A549 (cell line): ENCODE measurements at regions not wholly inside any gene's neighbourhood (a gene's known extent, or its start where the extent isn't known, plus 50 kb on each side); places are given as distances from the start of the nearest gene placed in this dataset.

Experiments
- ATAC-seq, 2 experiments: fragments of 200-7000 bp in 1 of 2; fragments of >200 bp in 1 of 2; cut with Nextera tagmentation in 1 of 2; cut with Tn5 transposase in 1 of 2; 3 replicates each; pipeline versions ENCODE4 v1.8.0 to v1.9.1; 2018 to 2020; ENCODE audit warnings: mild to moderate bottlenecking in 1 of 2, moderate library complexity in 1 of 2
- CTCF ChIA-PET: fragments of 300-600 bp; sonication (Branson Sonifier 250); formaldehyde crosslinking; extraction: SDS; loops from one replicate; lab custom pipeline; 2021; ENCODE audit warnings: antibody characterized with exemption, inconsistent platforms; lab: Yijun Ruan, JAX
- POLR2A ChIA-PET: fragments of 350-600 bp; formaldehyde crosslinking; extraction: SDS; loops from one replicate; lab custom pipeline; 2021; ENCODE audit warnings: antibody characterized with exemption, inconsistent platforms; lab: Yijun Ruan, JAX
- DNase-seq, 2 experiments: peaks; one replicate each; pipeline versions ENCODE4 v3.0.0 to v3.0.0-alpha.2; 2011 to 2016; ENCODE audit warnings: low read depth in 1 of 2, low spot score in 1 of 2
- FAIRE-seq: peaks from 2 replicates; lab custom pipeline; 2011; peaks lifted over from hg19 to GRCh38; lab: Jason Lieb, UNC
- H3K27ac ChIP-seq, 2 experiments: fragments of >200 bp; sonication (Bioruptor Twin); formaldehyde crosslinking; 3 replicates each; pipeline ENCODE4 v1.5.1; 2016 to 2017
- H3K4me1 ChIP-seq: fragments of >200 bp; sonication (Bioruptor Twin); formaldehyde crosslinking; 3 replicates; pipeline ENCODE4 v1.6.1; 2016
- H3K4me2 ChIP-seq: fragments of >200 bp; sonication (Bioruptor Twin); formaldehyde crosslinking; 3 replicates; pipeline ENCODE4 v1.6.1; 2016
- H3K4me3 ChIP-seq: fragments of >200 bp; sonication (Bioruptor Twin); formaldehyde crosslinking; 3 replicates; pipeline ENCODE4 v1.5.1; 2016
- H3K9me3 ChIP-seq: fragments of >200 bp; sonication (Bioruptor Twin); formaldehyde crosslinking; 3 replicates; pipeline ENCODE4 v1.6.1; 2016
- BHLHE40 ChIP-seq: IDR thresholded peaks from 2 replicates; pipeline ENCODE4 v1.6.1; 2012; ENCODE audit warnings: low read depth, low read length, inconsistent platforms
- CBX2 ChIP-seq: fragments of 200-600 bp; sonication (generic); IDR thresholded peaks from 2 replicates; pipeline ENCODE4 v1.6.1; 2016; ENCODE audit warnings: low read depth, mild to moderate bottlenecking, borderline replicate concordance
- CBX8 ChIP-seq: fragments of 200-600 bp; sonication (generic); IDR thresholded peaks from 2 replicates; pipeline ENCODE4 v1.6.1; 2016
- EHF ChIP-seq: fragments of 250-450 bp; sonication (Bioruptor Pico); IDR thresholded peaks from 2 replicates; pipeline ENCODE4 v1.5.0; 2020; ENCODE audit warnings: mild to moderate bottlenecking
- FOXS1 ChIP-seq: fragments of 250-450 bp; sonication (Bioruptor Pico); IDR thresholded peaks from 2 replicates; pipeline ENCODE4 v1.5.0; 2020; ENCODE audit warnings: mild to moderate bottlenecking, moderate library complexity
- GATA3 ChIP-seq: IDR thresholded peaks from 2 replicates; pipeline ENCODE4 v1.6.1; 2012; ENCODE audit warnings: borderline replicate concordance
- HDAC2 ChIP-seq: fragments of 200-600 bp; sonication (generic); IDR thresholded peaks from 2 replicates; pipeline ENCODE4 v1.6.1; 2016
- HEYL ChIP-seq: fragments of 250-450 bp; sonication (Bioruptor Pico); IDR thresholded peaks from 2 replicates; pipeline ENCODE4 v1.8.0; 2021; ENCODE audit warnings: mild to moderate bottlenecking, moderate library complexity
- HOXA7 ChIP-seq: fragments of 250-450 bp; sonication (Bioruptor Pico); IDR thresholded peaks from 2 replicates; pipeline ENCODE4 v1.5.0; 2020; ENCODE audit warnings: mild to moderate bottlenecking, moderate library complexity
- HOXB5 ChIP-seq: fragments of 250-450 bp; sonication (Bioruptor Pico); IDR thresholded peaks from 2 replicates; pipeline ENCODE4 v1.5.0; 2020; ENCODE audit warnings: mild to moderate bottlenecking, moderate library complexity
- KDM1A ChIP-seq: fragments of 200-600 bp; sonication (generic); IDR thresholded peaks from 2 replicates; pipeline ENCODE4 v1.6.1; 2016; ENCODE audit warnings: low read depth, mild to moderate bottlenecking
- KDM5A ChIP-seq: fragments of 200-600 bp; sonication (generic); IDR thresholded peaks from 2 replicates; pipeline ENCODE4 v1.6.1; 2016; ENCODE audit warnings: antibody characterized with exemption, mild to moderate bottlenecking
- MAFK ChIP-seq: fragments of 450-650 bp; IDR thresholded peaks from 2 replicates; pipeline ENCODE4 v1.6.1; 2014; ENCODE audit not compliant: partially characterized antibody
- MAZ ChIP-seq: fragments of 150-350 bp; IDR thresholded peaks from 2 replicates; pipeline ENCODE4 v1.6.1; 2014; ENCODE audit warnings: antibody characterized with exemption, low read depth, low read length, borderline replicate concordance
- NFE2L2 ChIP-seq: fragments of 150-350 bp; conservative IDR thresholded peaks from 2 replicates; pipeline ENCODE4 v1.6.1; 2014; ENCODE audit warnings: low read length
- NR3C1 ChIP-seq: fragments of >200 bp; sonication (Bioruptor Twin); formaldehyde crosslinking; IDR thresholded peaks from 3 replicates; pipeline ENCODE4 v1.6.1; 2017
- POLR2A ChIP-seq: IDR thresholded peaks from 2 replicates; pipeline ENCODE4 v1.6.1; 2012; ENCODE audit warnings: mild to moderate bottlenecking, low read length
- POLR2AphosphoS2 ChIP-seq: conservative IDR thresholded peaks from 2 replicates; pipeline ENCODE4 v1.6.1; 2012; ENCODE audit warnings: low read length, improper control_type of control experiment, inconsistent platforms
- RAD21 ChIP-seq, 2 experiments: fragments of >200 bp in 1 of 2; sonication (Bioruptor Twin) in 1 of 2; formaldehyde crosslinking in 1 of 2; IDR thresholded peaks in 1 of 2; conservative IDR thresholded peaks in 1 of 2; 2 replicates in 1 of 2; 3 replicates in 1 of 2; pipeline ENCODE4 v1.6.1; 2012 to 2018; ENCODE audit warnings: inconsistent platforms in 1 of 2
- RARB ChIP-seq: fragments of 250-450 bp; sonication (Bioruptor Pico); IDR thresholded peaks from 2 replicates; pipeline ENCODE4 v1.8.0; 2021; ENCODE audit warnings: mild to moderate bottlenecking, moderate library complexity
- RFX5 ChIP-seq: fragments of 450-650 bp; IDR thresholded peaks from 2 replicates; pipeline ENCODE4 v1.7.1; 2014; ENCODE audit warnings: antibody characterized with exemption, mild to moderate bottlenecking, moderate library complexity
- RNF2 ChIP-seq: fragments of 200-600 bp; sonication (generic); IDR thresholded peaks from 2 replicates; pipeline ENCODE4 v1.6.1; 2016; ENCODE audit warnings: low read depth, mild to moderate bottlenecking, antibody characterized with exemption, moderate library complexity, borderline replicate concordance
- SMC3 ChIP-seq: fragments of >200 bp; sonication (Bioruptor Twin); formaldehyde crosslinking; IDR thresholded peaks from 3 replicates; pipeline ENCODE4 v1.6.1; 2018; ENCODE audit warnings: inconsistent platforms
- ZSCAN20 ChIP-seq: fragments of 250-450 bp; sonication (Bioruptor Pico); IDR thresholded peaks from 2 replicates; pipeline ENCODE4 v1.8.0; 2022; ENCODE audit warnings: mild to moderate bottlenecking, moderate library complexity
- WGBS: methylation state at CpG from one replicate; pipeline ENCODE4 v1.1.6; 2017; ENCODE audit errors: missing lambda C conversion rate; 5-methylcytosine and 5-hydroxymethylcytosine counted together
- TF ChIP-seq, protein P1 (sequence below): fragments of 250-450 bp; sonication (Bioruptor Pico); IDR thresholded peaks from 2 replicates; pipeline ENCODE4 v1.5.0; 2021; ENCODE audit warnings: mild to moderate bottlenecking, moderate library complexity, borderline replicate concordance
- TF ChIP-seq, protein P2 (sequence below): fragments of >200 bp; sonication (Bioruptor Twin); formaldehyde crosslinking; IDR thresholded peaks from 3 replicates; pipeline ENCODE4 v1.5.1; 2016

DNA sequence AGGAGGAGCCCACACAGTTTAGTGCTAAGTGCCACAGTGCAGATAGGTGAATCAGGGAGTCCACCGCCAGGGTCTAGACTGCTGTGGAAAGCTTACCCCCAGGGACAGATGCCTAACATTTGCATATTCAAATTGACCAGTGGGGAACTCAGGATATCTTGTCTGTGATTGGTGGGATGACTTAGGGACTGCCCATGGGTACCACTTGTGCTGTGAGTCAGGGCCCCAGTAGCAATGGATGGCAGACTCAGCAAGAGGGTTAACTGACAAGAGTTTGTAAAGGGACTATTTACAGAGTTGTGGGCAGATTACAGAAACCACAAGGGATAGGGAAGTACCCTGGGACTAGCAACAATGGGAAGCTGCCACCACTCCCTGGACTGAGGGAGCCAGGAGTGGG, 282.1 kb downstream of the BCOR start:
- no peak overlapping the region for H3K4me3 ChIP-seq
- DNase-seq: no peak
- ATAC-seq: no peak
- no peak overlapping the region for H3K4me2 ChIP-seq
- no peak for TF ChIP-seq EHF (CRISPR knock-in tag)
- no peak for TF ChIP-seq GATA3
- TF ChIP-seq MAFK: no peak
- no peak for TF ChIP-seq RFX5
- no peak for TF ChIP-seq RARB (CRISPR knock-in tag)
- no peak for TF ChIP-seq NFE2L2
- no peak for TF ChIP-seq MAZ
- no peak for TF ChIP-seq KDM1A
- TF ChIP-seq BHLHE40: no peak
- no peak for TF ChIP-seq POLR2A
- TF ChIP-seq CBX2: no peak
- no peak for TF ChIP-seq SMC3
- TF ChIP-seq FOXS1 (CRISPR knock-in tag): no peak
- TF ChIP-seq, protein P1, sequence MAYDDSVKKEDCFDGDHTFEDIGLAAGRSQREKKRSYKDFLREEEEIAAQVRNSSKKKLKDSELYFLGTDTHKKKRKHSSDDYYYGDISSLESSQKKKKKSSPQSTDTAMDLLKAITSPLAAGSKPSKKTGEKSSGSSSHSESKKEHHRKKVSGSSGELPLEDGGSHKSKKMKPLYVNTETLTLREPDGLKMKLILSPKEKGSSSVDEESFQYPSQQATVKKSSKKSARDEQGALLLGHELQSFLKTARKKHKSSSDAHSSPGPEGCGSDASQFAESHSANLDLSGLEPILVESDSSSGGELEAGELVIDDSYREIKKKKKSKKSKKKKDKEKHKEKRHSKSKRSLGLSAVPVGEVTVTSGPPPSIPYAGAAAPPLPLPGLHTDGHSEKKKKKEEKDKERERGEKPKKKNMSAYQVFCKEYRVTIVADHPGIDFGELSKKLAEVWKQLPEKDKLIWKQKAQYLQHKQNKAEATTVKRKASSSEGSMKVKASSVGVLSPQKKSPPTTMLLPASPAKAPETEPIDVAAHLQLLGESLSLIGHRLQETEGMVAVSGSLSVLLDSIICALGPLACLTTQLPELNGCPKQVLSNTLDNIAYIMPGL (CRISPR knock-in tag): no peak
- TF ChIP-seq HEYL: no peak
- no peak for TF ChIP-seq HOXA7
- TF ChIP-seq RNF2: no peak
- no peak for TF ChIP-seq NR3C1
- H3K4me1 ChIP-seq: peaks cover 36% of the 10 kb centered on the region
- H3K9me3 ChIP-seq: no peaks in the 10 kb centered on the region
- 100% methylated on average over 1 of the region's 1 CpG for WGBS
- peak overlapping the region in 1 of 2 experiments; percentile 1; a peak in 2 of 6 replicates for H3K27ac ChIP-seq
- ChIA-PET POLR2A (no interaction called here), CTCF (interaction anchor here (0.9 to 1.9 kb wide), 6 partner anchors 8 to 338 kb away, joined by 3 to 4 read pairs (median 3); no protein-coding TSS in a partner anchor)
- FAIRE-seq: no peak

DNA sequence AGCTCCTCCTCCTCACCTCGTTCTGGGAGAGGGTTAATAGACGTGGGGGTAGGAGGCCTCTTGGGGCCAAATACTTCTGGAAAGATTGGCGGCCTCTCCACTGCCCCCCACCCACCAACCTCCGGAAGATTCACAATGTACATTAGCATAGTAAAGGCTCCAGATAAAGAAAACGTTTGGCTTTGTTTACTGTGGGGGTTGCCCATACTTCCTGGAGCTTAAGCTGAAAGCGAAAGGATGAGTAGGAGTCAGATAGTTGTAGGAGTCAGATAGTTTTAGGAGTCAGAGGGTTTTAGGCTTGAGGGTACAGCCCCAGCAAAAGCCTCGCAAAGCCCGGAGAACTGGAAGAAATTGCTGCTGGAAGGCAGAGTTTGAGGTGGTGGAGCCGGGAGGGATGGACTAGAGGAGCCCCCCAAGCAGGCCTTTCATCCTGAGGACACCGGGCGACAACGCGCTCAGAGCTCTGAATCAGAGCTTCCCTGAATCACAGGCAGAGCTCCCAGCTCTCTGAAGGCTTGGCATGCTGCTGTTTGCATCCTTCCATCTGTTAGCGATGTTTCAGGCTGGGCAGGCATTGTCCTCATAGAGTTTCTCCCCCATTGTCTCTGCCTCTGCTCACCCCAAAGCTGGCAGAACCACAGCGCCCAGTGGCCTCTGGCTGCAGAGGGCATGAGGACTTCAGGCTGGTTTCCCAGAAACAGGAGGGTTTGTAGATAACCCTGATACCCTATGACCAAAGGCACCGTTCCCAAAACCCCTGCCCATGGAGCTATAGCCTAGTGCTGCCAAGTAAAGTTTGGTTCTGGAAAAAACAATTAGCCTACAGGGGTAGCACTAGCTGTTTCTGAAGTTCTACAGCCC, 280.7 kb downstream of the BCOR start:
- ATAC-seq (no peak), FAIRE-seq (no peak)
- H3K4me1 ChIP-seq: peaks cover 36% of the 10 kb centered on the region
- H3K4me3 ChIP-seq: no peak overlapping the region
- CTCF ChIA-PET: no interaction called here
- peak overlapping the region in 1 of 2 experiments; percentile 24; a peak in 1 of 6 replicates for H3K27ac ChIP-seq
- TF ChIP-seq ZSCAN20 (CRISPR knock-in tag) (no peak), FOXS1 (CRISPR knock-in tag) (no peak), KDM5A (no peak), HOXB5 (CRISPR knock-in tag) (no peak), HEYL (no peak), POLR2AphosphoS2 (no peak)
- TF ChIP-seq, all 56 proteins: peak for 0
- 71% methylated on average over 15 of the region's 16 CpGs for WGBS
- no peak for DNase-seq
- H3K9me3 ChIP-seq: no peaks in the 10 kb centered on the region
- H3K4me2 ChIP-seq: no peak overlapping the region
- POLR2A ChIA-PET: no interaction called here

DNA sequence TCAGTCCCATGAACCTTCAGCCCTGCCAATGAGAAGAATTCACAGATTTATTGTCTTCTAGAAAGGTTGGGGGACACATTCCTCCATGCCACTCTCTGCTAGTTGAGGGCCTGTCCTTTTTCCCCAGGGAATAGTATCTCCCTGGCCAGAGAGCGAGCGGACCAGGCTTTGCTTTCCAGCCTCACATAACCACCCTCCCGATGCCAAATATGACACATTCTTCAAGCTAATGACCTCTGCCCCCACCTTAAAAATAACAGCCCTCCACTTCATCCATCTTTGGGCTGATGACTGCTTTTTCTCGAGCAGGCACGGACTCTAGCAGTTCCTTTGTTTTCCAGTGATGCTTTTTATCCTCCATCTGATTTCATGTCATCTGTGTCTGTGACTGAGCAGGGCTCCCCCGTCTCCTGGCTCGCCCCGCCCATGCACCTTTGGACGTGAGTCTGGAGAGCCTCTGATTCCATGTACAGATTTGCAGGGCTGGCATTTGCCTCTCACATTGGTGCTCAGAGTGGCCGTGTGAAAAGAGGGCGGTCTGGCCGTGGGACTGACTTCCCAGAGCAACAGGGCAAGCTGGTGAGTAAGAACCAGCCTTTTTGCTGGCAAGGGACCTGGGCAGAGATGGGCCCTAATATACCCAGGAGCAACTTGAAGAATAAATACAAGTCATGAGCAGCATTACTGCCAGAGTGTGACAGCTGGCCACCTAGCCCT, 279.8 kb downstream of the BCOR start:
- no peak overlapping the region for H3K4me2 ChIP-seq
- no peak for FAIRE-seq

More for the DNA sequence above, 279.8 kb downstream of the BCOR start:
- DNase-seq (no peak), ATAC-seq (no peak)
- Histone ChIP-seq H3K9me3 (no peaks in the 10 kb centered on the region), H3K27ac (peak overlapping the region in 1 of 2 experiments; percentile 13; a peak in 1 of 6 replicates), H3K4me3 (no peak overlapping the region), H3K4me1 (peaks cover 36% of the 10 kb centered on the region)
- POLR2A ChIA-PET: interaction anchor here (0.5 kb wide), 1 partner anchor 53 kb away, joined by 4 read pairs; no protein-coding TSS in a partner anchor
- WGBS: 88% methylated on average over 7 of the region's 12 CpGs
- TF ChIP-seq CBX8 (no peak), NR3C1 (no peak), POLR2A (no peak), HDAC2 (no peak), RAD21 (conservative IDR thresholded peaks at IDR 0.05 in 1 of 2, IDR thresholded peaks at IDR 0.05 in 1 of 2) (no peak), KDM1A (no peak)
- TF ChIP-seq, protein P1 (CRISPR knock-in tag): no peak
- TF ChIP-seq, protein P2, sequence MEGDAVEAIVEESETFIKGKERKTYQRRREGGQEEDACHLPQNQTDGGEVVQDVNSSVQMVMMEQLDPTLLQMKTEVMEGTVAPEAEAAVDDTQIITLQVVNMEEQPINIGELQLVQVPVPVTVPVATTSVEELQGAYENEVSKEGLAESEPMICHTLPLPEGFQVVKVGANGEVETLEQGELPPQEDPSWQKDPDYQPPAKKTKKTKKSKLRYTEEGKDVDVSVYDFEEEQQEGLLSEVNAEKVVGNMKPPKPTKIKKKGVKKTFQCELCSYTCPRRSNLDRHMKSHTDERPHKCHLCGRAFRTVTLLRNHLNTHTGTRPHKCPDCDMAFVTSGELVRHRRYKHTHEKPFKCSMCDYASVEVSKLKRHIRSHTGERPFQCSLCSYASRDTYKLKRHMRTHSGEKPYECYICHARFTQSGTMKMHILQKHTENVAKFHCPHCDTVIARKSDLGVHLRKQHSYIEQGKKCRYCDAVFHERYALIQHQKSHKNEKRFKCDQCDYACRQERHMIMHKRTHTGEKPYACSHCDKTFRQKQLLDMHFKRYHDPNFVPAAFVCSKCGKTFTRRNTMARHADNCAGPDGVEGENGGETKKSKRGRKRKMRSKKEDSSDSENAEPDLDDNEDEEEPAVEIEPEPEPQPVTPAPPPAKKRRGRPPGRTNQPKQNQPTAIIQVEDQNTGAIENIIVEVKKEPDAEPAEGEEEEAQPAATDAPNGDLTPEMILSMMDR: no peak
- CTCF ChIA-PET: no interaction called here
